NK-92 (cell line): ENCODE measurements at regions not wholly inside any gene's neighbourhood (a gene's known extent, or its start where the extent isn't known, plus 50 kb on each side); places are given as distances from the start of the nearest gene placed in this dataset.

Experiments
- DNase-seq: peaks from one replicate; lab custom pipeline; 2025; ENCODE audit not compliant: unreplicated experiment; lab: John Stamatoyannopoulos, UW

DNA sequence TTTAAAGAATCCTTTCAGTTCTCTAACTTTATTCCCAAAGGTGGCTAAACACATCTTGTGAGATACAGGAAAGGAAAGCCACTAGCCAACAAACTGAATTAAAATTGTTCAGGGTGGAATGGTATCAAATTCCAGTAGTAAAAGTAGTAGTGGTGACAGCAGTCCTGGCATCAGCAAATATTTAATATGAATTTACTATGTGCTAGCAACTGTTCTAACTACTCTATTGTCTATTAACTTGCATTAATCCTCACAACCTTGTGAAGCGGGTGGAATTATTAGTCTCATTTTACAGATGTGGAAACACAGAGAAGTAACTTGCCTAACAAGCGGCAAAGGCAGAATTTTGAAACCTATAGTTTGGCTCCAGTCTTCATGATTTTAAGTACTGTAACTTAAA is 130.1 kb downstream of the KLF12 start:
- no peak for DNase-seq

DNA sequence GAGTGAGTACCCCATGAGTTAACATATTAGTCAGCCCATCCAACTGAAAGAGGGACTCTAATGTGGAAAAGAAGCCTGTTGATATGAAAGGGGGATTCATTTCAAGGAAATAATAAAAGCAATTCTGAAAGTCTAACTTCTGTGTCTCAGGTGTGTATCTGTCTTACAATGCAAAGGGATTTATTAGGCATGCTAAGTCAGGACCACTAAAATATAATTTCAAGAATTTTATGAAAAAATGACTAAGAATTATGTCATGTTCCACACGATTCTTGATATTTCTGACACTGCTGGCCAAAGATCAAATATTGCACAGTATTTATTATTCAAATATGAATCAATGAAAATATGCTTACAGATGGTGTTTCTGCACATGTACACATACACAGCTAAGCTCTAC is 130.8 kb downstream of the KLF12 start:
- no peak for DNase-seq

DNA sequence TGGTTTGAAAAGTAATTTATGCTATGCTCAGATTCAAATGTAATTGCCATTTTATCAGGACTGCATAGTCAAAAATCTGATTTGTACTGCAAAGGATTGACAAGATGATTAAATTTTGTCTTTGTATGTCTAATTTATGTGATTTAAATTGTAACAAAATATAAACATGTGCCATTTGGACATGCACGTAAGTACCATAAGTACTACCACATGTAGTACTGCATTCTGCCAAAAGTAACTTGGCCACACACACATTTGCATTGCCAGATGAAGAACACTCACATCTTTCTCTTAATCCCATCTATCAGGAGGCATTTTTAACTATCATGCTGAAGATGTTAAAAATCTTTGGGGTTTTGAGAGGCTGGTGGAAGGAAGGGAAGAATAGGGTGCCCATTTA is 133.3 kb downstream of the KLF12 start:
- no peak for DNase-seq

DNA sequence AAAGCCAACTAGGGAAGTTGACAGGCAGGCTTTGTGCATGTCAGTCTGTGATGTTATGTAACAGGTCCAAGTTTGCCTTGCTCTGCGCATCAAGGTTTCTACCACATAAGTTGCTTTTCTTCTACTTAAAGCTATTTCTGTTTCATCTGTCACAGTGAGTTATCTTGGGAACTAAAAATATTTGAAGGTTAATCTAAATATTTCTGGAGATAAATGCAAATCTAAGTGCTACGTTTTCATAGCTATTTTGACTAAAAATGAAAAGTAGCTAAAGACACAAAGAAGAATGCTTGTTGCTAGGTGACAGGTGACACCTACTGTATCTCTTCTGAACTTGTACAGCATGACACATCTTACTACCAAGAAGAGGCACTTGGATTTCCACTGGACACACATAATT is 135.6 kb downstream of the KLF12 start:
- no peak for DNase-seq

DNA sequence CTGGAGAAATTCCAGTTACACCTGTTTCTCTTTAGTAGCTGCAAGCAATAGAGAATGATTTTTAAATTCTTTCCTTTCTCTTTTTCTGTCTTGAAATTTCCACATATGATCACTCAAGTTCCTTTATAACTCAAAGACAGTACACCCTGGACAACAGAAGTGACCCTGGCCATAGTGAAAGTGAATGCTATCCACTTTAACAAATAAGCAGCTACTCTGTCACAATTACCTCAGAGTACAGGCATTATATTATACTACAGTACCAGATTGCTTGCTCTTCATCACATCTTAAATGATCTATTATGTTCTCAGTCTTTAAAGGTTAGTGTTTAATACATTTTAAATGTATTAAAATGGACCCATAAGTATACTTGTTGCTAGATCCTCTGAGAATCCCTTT is 136.2 kb downstream of the KLF12 start:
- no peak for DNase-seq

DNA sequence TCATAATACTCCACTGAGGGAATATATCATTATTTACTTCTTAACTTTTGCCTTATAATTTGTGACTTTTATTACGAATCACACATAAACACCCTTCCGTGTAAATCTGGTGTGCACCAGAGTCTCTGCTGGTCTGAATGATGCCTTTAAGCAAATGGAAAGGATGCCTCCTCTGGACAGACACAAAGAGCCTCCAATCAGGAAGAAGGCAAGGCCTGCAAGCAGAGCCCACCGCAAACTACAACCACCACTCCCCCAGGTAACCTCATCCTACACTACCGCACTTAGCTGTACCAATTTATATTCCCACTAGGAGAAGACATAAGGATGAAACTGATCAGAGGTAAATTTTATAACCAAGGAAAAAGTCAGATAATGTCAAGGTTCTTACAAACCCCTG is 137.6 kb downstream of the KLF12 start:
- no peak for DNase-seq

DNA sequence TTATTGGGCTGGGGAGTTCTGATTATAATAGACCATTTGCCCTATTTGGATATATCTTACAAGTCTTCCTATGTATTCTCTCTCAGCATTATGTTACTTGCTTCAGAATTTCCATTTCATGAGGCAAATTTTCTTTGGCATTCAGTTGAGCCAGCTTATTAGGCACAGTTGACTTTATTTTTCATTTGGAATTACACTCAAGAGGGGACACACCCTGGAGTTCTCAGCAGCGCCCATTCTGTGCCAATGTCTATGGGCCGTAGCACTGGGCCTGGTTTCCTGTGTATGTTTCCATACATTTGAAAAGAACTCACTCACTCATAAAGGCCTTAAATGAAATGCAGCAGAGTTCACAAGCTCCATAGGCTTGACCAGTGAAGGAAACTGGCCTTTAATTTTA is 138.5 kb downstream of the KLF12 start:
- no peak for DNase-seq

DNA sequence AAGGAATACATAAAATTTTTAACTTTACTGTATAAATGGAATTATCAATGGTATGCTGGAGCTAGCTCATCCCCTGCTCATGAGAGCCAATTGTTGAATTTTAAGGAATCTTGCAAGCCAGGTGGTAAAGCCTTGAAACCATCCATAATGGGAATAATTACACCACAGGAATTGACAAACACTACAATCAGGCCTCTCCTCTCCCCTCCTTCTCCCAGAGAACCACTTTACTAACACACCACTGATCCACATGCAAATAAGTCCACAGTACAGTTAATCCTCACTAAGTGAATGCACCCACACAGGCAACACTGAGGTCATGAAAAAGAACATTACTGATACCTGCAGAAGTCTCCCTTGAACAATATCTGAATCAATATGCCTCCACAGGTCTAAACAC is 140.5 kb downstream of the KLF12 start:
- no peak for DNase-seq

DNA sequence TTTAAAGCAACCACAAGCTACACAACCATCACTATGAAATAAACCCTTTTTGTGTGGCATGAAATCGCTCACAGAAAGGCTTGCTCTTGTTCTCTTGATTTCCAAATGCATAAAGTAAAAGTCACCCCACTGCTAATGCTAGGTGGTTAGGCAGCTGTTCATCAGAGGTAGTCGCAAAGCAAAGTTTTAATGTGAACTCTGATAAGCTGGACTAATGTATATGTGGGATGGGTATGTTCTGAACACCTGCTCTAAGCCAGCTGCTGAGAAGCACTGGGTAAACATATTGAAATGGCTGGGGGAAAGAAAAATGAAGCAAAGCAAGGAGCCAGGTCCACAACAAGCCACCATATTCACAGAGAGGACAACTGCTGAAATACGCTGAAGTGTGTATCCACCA is 142.3 kb downstream of the KLF12 start:
- no peak for DNase-seq

DNA sequence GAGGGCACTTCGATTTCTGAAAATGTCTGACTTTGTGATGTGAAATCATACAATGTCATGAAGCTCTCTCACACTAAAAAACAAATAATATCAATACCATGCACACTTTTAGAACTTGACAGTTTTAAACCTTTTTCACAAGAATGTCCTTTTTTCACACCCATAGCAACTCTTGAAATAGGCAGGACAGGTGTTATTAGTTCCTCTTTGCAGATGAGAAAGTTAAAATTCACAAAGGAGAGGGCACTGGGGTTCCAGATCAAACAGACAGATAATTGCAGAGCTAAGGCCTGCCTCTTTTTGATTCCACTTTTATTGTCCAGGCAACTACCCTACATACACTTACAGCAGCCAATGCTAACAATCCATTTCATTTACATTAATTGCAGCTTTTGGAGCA is 142.8 kb downstream of the KLF12 start:
- no peak for DNase-seq

DNA sequence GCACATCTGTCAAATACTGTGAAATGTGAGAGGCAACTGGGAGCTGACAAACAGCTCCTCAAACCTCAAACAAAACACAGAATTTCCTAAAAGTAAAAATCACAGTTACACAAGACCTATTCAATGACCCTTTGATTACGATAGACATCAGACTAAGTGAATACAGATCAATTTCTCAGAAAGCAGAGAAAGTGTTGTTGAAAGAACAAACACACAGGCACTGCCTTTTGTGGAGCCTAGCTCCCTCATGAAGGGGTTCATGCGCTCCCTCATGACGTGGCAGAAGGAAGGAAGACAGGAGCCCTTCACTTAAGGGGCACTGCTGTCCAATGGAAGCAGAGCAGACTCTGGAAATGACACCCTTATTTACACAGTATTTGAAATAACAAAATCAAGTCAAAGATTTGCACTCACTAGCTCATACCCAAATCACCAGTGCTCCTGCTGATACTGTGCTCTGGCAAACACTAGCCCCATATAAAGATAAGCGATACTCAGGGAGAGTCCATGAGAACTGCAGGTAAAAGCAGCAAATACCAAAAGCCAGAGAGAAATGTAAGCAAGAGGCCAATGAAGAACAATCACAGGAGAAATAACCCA is 144.9 kb downstream of the KLF12 start:
- DNase-seq: no peak

DNA sequence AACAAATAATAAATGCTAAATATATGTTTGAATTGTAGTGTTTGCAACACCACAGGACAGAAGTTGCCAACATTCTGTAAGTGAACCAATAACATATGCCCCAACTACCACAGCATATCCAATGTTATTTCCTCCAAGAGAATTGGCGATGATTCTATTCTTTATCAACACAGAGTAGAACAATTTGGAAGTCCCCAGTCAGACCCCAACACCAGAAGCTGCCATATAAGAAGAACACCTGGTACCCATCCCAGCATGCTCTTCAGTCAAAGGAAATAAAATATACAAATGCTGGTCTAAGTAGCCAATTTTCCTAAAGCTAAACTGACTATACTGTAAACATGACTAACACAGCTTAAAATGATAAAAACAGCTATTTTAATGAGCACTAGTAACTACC is 145.7 kb downstream of the KLF12 start:
- DNase-seq: no peak

DNA sequence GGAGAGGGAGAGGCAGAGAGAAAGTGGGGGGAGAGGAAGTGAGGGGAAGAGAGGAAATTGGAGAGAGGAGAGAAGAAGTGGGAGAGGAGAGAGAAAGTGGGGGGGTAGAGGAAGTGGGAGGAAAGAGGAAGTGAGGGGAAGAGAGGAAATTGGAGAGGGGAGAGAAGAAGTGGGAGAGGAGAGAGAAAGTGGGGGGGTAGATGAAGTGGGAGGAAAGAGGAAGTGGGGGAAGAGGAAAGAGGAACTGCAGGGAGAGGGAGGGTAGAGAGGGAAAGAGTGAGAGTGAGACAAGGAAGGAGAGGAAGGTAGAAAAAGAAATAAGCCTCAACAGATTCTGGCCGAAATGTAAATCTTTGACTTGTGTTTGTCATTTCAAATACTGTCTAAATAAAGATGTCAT is 146.6 kb downstream of the KLF12 start:
- DNase-seq: no peak

DNA sequence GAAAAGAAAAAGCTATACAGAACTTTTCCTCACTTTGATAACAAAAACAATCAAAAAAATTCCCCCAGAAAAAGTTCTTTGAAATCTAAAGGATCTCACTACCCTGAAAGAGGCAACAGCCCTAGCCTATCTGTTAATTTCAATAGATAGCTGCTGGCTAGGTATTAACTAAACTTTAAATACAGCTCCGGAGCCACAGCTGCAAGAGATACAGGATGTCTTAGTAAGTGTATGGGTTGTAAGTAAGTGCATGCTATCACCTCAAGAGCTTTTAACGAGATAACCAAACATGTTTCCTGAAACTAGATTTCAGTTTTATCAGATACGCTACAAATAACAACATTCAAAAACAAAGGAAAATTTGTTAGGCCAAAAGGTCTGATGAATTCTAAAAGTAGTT is 148.4 kb downstream of the KLF12 start:
- DNase-seq: no peak

DNA sequence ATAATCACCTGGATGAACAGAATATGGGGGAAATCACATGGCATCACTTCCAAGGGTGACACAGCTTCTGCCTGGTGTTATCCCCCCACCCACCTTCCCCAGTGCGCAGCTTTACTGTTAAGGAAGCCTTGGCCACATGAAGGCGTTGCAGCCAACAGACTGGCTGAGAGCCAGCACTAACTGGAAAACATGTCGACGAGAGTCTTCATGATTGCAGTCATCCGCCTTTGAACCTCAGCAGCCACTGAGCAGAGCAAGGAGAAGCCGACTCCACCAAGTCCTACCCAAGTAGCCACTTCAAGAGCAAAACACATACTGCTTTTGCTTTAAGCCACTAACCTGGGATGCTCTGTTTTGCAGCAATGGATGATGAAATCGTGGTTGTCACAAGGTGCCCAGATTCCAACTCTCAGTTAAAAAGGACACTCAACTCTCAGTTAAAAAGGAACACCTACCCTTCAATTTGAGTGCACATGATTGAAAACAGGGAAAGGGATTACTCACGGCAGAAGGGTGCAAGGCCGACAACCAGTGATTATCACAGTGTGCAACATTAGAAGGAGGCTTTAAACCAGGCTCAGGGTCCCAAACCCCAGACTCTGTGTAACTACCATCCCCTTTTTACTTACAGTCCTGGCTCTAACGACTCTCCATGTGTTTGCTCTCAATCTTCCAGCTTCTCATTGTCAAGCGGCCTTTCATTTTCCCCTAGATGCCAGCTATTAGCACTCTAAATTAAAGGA is 149.1 kb downstream of the KLF12 start:
- DNase-seq: peak; percentile 3

DNA sequence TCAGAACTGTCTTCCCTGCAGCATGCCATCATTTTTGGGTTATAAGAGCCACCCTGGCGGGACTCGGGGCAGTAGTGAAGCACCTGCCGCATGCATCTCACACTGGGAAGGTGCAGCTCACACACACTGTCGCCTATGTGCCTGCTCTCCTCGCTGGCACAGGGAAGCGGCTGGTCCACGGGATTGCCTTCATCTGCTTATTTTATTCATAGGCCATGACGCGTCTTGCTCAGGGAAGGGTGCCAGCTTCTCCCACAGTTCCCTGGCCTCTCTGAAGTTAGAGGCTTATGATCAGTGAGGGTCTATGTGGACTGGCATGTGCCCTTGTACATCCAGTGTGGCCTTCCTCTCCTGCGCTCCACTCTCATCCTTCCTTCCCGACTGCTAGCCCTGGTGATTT is 150.0 kb downstream of the KLF12 start:
- no peak for DNase-seq

DNA sequence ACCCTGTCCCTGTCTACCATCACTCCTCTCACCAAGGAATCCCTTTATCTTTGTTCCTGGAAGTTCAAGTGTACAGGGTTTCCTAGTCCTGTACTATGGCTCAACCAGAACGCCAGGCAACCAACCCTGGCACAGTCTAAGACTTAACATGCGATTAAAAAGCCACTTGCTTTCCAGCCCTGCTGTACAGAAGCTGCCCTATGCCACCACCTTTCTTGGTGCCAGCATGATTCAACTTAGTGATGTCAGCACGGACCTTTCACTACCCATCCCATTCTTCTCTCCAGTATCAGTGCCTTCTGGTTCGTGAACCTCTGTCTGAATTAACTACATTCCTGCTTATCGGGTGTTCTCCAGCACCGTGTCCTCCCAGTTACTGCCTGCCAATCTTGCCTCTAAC is 151.1 kb downstream of the KLF12 start:
- no peak for DNase-seq

DNA sequence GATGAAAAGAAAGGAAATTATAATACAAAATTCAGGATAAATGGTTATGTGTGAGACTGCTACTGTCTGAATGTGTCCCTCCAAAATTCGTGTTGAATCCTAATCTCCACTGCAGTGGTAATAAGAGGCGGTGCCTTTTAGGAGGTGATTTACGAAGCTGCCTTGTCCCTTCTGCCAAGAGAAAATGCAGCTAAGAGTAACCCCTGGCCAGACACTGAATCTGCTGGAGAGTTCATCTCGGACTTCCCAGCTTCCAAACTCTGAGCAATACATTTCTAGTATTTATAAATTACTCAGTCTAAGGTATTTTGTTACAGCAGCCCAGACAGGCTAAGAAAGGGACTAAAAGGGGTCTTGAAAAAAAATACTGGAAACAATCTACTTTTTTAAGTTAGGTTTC is 152.6 kb downstream of the KLF12 start:
- no peak for DNase-seq

DNA sequence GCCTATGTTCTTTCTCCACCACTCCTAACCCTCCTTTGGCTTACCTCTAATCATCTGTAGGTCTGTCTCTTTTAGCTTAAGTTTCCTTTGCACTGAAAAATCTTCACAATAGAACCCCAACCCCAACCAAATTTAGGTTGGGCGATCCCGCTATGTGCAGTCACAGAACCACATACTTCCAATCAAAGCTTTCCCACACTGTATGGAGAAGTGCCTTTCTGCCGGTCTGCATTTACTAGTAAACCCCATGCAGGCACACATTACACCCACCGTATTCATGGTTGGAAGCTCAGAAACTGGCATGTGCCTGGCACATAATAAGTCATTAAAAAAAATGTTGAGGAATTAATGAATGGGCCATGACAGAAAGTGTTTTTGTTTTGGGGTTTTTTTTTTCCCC is 158.4 kb downstream of the KLF12 start:
- no peak for DNase-seq

DNA sequence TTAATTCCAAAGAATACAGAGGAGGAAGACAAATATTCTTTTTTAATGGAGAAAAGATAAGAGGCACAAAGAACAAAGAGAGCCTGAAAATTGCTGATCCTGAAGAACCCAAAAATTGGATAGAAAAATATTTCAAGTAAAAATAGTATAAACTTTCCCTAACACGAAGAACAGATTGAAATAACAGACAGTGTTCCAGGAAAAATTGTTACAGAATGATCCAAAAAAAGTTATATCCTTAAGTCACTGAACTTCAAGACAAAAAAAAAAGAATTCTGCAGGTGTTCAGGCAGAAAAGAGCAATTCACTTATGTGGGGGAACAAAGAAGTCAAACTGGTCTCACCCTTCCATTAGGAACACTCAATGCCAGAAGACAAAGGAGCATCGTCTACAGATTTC is 160.2 kb downstream of the KLF12 start:
- no peak for DNase-seq

DNA sequence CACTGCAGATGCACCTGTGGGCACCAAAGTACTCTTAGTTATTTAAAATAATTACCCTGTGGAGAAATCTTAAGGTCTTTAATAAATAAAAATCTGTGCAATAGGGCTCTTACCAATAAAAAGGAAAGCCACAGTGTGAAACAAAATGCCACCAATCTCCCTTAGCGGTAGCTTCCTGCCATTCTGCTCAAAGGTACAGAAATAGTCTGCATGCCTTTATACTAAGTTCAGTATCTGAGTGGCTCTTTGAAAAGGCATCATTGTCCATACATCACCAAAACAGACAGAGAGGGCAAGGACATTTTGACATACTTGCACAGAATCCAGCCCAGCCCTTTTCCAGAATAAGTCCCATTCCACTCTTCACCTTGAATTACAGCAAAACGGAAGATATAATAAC is 161.0 kb downstream of the KLF12 start:
- no peak for DNase-seq

DNA sequence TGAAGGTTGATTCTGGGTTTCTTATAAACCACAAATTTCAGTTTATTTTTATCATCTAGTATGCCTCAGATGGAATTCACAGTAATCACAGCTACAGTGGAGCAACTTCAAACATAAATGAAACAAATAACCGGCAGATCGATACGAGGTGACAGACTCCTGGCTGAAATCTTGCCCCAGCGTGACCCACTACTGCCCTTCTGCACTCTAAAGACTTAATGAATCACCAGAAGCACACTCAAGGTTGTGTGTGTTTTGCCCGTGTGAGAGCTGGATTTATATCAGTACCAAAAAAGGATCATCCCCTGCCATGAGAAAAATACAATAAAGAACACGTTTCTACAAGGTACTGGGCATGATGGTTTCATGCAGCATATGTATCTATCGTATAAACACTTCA is 161.7 kb downstream of the KLF12 start:
- DNase-seq: no peak

DNA sequence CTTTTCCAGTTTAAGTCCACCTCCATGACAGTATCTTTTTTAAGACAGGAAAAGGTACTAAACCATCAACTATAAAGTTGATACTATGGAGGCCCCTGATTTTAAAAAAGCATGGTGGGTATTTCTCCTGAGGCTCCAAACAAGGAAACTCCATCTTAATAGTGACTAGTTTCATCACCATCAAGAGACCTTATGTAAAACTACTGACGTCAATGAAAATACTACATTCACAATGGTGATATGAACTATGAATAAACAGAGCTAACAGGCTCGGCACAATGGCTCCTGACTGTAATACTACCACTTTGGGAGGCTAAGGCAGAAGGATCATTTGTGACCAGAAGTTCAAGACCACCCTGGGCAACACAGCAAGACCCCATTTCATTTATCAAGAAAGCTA is 162.7 kb downstream of the KLF12 start:
- no peak for DNase-seq
